NCI-H446 treated with DMSO at 0.1 percent for 48 hours (cell line): ENCODE measurements at regions not wholly inside any gene's neighbourhood (a gene's known extent, or its start where the extent isn't known, plus 50 kb on each side); places are given as distances from the start of the nearest gene placed in this dataset.

Experiments
- DNase-seq: peaks from one replicate; lab custom pipeline; 2025; lab: John Stamatoyannopoulos, UW

GRCh38 chr1:229093238-229093540 lies 177.7 kb upstream of the RAB4A start:
- no peak for DNase-seq

- DNase-seq = no peak
Observed at GRCh38 chr1:229093609-229094336, 177.1 kb upstream of the RAB4A start.

DNA sequence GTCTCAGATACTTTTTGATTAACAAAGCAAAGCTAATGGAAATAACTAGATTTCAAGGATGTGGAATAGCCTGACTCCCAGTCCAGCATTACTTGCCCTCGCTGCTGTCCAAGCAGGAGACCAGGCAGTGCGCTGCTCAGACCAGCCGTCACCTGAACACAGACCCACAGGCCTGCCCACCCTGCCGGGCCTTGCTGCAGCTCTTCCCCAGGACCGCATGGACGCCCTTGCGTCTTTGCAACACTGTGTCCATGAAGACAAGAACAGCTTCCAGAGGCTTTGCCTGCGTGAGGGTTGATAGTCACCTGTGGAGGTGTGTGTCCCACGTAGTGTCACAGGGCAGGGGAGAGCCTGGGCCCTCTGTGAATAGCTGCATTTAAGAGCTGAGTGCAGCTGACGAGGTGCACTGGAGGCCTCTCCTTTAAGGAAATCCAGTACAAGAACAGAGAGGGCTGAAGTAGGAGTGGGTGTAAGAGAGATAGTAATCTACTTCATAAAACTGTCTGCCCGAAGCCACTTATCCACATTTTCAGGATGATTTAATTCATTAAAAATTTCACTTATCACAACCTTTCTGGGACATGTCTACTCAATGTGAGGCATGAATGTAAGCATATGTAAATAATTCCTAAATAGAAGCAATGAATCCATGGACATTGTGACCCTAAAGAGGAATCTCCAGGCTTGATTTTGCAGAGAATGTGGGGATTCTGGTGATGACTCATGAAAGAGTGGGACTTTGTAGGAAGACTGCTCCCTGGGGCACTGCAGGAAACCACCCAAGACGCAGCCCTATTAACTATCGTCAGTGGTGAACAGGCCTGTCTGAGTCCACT lies 176.2 kb upstream of the RAB4A start:
- no peak for DNase-seq

- DNase-seq = no peak
Observed at GRCh38 chr1:229095325-229095724, 175.6 kb upstream of the RAB4A start.

DNA sequence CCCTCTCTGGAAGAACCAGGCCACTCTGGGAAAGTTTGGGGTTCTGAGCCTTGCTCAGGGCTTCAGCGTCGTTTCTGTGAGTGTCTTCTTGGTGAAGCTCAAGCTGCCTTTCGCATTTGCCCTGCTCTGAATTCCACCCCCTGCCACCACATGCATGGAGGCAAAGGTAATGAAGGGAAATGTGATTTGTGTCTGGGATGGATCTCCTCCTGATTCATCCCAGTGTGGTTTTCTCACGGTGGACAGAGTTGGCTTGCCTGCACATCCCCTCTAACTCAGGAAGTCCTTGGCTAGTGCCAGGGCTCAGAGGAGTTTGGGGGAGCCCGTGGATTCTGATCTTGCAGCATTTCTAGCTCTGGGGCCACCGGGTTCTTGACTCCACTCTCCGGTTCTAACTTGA lies 173.6 kb upstream of the RAB4A start:
- no peak for DNase-seq

- DNase-seq = no peak
Observed at GRCh38 chr1:229098361-229098760, 172.6 kb upstream of the RAB4A start.

DNA sequence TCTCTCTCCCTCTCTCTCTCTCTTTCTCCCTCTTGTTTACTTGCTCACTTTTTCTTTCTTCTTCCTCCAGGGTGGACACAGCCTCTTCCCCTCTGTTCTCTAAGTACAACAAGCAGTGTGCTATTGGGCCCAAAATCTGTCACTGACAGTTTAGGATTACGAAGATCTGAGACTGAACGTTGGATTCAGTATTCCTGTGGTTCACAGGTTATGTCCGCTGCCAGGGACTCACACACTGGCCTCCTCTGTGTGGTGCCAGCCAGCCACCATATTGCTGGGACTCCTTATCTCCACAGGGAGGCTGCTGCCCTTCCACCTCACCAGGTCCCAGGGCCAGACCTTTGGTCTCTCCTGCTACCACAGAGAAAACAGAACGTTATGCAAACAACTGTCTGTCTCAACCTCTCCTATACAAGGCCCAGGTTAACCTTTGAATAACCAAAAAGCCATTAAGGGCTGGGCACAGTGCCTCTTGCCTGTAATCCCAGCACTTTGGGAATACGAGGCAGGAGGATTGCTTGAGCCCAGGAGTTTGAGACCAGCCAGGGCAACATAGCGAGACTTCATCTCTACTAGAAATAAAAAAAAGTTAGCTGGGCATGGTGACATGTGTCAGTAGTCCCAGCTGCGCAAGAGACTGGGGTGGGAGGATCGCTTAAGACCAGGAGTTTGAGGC lies 171.9 kb upstream of the RAB4A start:
- DNase-seq = no peak

DNA sequence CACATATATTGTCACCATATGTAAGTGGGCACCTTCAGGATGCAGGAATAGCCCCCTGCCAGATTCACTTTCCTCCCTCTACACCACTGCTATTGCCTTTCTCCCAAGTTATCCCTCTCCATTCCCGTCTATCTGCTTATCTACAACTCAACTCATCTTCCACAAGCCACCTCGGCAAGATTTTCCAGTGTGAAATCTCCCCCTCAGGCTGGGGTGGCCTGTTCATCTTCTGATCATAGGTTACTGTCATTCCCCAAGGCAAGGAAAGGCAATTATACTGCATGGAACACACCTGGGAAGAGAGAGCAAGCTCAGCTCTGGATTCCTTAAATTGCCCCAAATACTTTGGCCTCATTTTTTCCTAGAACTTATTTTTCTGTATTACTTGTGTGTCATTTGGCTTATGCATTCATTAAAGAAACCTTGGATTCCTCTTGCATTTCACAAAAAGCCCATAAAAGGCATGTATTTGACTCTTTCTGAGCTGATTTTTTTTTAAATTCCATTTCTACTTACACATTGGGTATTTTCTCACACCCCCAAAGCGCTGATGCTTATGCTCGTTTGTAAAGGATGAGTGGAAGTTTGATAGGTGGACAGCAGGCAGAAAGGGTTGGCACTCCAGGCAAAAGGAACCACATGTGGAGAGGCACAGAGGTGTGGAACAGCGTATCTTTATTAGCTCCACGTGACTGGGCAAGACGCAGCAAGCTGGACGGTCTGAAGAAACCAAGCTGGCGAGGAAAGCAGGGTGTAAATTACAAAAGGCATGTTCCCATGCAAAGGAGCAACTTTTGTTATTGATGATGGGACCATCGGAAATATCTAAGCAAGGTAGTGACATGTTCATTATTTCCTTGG lies 169.7 kb upstream of the RAB4A start:
- no peak for DNase-seq

- DNase-seq = no peak
Observed at GRCh38 chr1:229102741-229103391, 168.0 kb upstream of the RAB4A start.

DNA sequence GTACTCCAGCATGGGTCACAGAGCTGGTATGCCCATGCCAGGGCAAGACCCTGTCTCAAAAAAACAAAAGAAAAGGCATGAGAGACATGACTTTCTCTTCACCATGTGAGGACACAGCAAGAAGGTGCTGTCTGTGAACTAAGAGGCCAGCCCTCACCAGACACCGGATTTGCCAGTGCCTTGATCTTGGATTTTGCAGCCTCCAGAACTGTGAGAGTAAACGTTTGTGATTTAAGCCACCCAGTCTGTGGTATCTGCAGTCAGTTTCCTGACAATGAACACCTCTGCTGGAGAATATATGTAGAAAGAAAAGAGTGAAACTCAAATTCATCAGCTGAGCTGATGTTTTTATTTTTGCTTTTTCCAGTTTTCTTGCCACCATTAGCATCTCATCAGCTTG lies 166.3 kb upstream of the RAB4A start:
- DNase-seq = no peak

DNA sequence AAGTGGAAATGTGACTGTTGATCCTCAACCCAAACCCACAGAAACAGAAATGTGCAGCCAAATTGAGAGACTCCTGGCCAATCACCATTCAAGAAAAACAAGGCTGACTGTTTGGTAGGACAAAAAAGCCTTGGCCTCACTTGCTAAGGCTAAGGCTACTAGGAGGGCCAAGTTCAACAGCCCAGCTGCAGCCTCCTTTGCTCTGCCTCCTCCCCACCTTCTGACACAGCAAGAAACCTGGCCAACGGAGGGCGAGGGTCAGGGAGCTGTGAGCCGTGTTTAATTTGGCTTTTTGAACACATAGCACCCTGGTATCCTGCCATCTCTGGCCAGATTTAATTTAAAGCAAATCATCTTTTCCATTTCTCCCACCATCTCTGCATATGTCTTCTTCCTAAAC lies 165.8 kb upstream of the RAB4A start:
- DNase-seq = no peak

- no peak for DNase-seq
Observed at GRCh38 chr1:229105822-229106525, 164.9 kb upstream of the RAB4A start.

DNA sequence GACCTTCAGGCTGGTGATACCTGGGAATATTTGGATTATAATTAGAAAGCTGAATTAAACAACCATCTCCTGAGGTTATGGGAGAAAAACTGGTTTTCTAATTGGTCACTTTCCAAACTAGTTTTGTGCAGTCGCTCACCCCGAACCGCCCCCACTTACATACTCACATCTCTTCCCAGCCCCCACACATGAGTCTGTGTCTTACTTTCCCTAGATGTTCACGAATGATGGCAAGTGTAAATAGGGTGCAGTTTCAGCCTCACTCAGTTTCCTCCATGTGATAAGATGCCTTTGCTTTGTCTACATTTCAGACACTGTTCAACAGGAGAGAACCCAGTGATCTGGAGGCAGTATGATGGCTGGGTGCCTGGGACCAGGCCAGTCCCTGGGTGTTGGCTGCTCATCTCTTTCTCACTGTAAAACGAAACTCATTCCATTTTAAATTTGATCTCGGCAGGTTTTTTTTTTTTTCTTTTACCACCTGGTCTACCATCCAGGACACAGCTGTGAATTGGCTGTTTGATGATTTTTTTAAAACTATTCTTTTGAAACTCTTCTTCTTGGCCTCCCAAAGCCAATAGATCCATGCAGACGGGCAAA lies 164.3 kb upstream of the RAB4A start:
- no peak for DNase-seq

DNA sequence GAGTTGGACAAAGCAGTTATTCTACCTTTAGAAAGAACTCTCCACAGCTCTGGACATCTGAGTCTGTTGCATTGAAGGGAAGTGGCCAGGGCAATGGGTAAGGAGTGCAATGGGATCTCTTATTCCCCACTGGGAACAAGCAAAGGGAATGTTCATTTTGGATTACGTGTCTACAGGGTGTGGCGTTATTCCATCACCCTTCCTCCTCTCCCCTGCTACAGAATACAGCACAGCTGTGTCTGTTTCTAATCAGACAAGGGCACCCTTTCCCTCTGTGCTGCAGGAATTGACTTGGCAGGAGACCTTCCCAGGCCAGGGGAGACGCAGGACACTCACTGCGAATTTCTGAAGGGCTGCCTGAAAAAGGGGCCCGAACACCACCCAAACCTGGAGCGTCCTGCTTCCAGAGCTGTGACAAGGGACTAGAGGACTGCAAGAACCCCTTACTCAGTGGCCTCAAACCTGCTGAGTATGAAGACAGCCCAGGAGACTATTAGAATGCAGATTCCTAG lies 163.6 kb upstream of the RAB4A start:
- DNase-seq = no peak

- no peak for DNase-seq
Observed at GRCh38 chr1:229107972-229108371, 162.9 kb upstream of the RAB4A start.

- no peak for DNase-seq
Observed at GRCh38 chr1:229108598-229109201, 162.2 kb upstream of the RAB4A start.

- DNase-seq = no peak
Observed at GRCh38 chr1:229109320-229109761, 161.6 kb upstream of the RAB4A start.

GRCh38 chr1:229110986-229111385 lies 159.9 kb upstream of the RAB4A start:
- no peak for DNase-seq

DNA sequence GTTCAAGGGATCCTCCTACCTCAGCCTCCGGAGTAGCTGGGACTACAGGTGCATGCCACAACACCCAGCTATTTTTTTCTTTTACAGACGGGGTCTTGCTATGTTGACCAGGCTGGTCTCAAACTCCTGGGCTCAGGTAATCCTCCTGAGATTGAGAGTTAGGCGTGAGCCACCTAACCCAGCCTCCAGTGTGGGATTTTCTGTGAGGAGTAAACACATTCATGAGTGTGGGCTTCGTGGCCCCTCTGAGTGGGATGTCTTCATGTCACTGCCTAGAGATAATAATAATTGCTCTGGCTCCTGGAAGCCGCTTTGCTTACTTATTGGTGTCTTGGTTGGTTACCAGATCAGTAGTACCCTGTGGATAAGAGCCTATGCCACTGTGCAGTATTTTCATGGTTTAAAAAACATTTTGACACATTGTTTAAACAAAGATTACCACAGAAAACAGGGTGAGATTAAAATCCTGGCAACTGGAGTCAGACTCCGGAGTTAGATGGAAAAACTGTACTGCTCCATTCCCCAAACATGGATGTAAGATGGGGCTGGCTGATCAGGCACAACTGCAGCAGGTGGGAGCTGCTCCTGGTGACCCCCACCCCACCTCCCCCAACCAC lies 159.1 kb upstream of the RAB4A start:
- DNase-seq = no peak
